Eye (tissue), 1 donor: ENCODE measurements at regions not wholly inside any gene's neighbourhood (a gene's known extent, or its start where the extent isn't known, plus 50 kb on each side); places are given as distances from the start of the nearest gene placed in this dataset.

Source experiments
- DNase-seq: peaks from one replicate; pipeline ENCODE4 v3.0.0-alpha.2; 2015

DNA sequence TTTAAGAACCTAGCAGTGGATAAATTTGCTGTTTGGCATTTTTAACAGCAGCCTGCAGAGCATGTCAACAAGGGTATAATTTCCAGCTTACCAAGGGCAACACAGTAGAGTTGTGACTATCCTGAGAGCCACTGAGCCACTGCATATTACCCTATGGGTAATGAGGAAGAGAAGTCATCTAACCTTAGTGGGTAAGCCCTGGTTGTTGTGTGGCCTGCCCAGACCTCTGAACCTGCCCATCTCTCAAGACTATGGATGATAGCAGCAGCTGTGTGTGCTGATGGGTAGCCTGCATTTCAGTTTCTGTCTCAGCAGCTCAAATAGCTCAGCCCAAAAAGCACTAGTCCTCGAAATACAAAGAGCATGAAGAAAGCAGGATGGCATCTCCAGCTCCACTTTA is 56.1 kb upstream of the PIP5K1B start:
- no peak for DNase-seq

GRCh38 chr9:68651280-68651893 is 53.7 kb upstream of the PIP5K1B start:
- DNase-seq, result no peak

DNA sequence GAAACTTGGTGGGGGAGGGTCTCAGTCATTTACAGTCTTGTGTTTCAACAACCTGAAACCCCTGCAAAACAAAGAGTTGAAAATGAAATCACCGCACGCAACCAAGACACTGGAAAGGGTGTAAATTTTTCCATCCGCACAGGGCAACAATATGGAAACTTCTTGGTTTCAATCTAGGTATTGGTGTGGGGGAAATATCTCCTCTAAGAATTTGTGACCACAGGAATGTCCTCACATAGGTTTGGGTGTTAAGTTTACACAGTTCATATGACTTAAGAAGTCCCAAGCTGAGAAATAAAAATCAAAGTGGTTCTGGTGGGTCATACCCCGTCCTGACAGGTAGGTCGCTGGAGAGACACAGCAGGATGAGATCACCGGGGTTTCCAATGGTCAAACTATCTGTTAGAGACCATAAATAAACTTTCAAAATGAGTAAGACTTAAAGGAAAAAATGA is 51.9 kb upstream of the PIP5K1B start:
- no peak for DNase-seq

DNA sequence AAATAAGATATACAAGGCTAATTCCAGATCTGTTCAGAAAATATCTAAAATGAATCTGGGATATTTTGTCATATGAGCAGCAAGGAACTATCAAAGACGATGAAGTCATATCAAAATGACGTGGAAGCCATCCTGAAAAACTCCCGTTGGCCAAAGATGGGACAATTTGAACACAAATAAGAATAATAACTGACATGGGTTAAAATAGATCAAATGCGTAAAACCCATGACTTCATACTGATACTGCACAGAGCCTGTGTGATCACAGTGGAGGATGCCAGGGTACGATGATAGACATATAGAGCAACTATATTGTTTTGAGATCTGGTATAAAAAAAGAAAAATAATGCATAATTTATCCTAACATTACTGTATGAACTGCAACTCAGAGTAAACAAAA is 51.0 kb upstream of the PIP5K1B start:
- DNase-seq, result no peak
